Lower lobe of right lung (tissue), 2 donors: ENCODE measurements at regions not wholly inside any gene's neighbourhood (a gene's known extent, or its start where the extent isn't known, plus 50 kb on each side); places are given as distances from the start of the nearest gene placed in this dataset.

Experiments used
- ATAC-seq, 2 donors: fragments of 200-7000 bp; cut with Tn5 transposase; one replicate each; pipeline ENCODE4 v1.9.1; 2020 to 2022; ENCODE audit warnings: mild to moderate bottlenecking in 2 of 2, moderate library complexity in 2 of 2
- DNase-seq: peaks from one replicate; pipeline ENCODE4 v3.0.0-alpha.2; 2020
- H3K27ac ChIP-seq: fragments of 200-600 bp; one replicate; pipeline ENCODE4 v1.8.0; 2022
- H3K27me3 ChIP-seq: fragments of 200-600 bp; one replicate; pipeline ENCODE4 v1.8.0; 2022; ENCODE audit warnings: low read depth
- H3K36me3 ChIP-seq: fragments of 200-600 bp; one replicate; pipeline ENCODE4 v1.8.0; 2022; ENCODE audit warnings: mild to moderate bottlenecking
- H3K4me1 ChIP-seq: fragments of 200-600 bp; one replicate; pipeline ENCODE4 v1.8.0; 2022
- H3K4me3 ChIP-seq: fragments of 200-600 bp; one replicate; pipeline ENCODE4 v1.8.0; 2022; ENCODE audit warnings: mild to moderate bottlenecking
- H3K9me3 ChIP-seq: fragments of 200-600 bp; one replicate; pipeline ENCODE4 v1.8.0; 2022
- intact Hi-C: fragments of 100-400 bp; cut with DNase I; formaldehyde crosslinking; loops from one replicate; pipeline ENCODE4 v1.11.0; 2022
- TF ChIP-seq, protein P1 (sequence below): fragments of 200-600 bp; IDR thresholded peaks from one replicate; pipeline ENCODE4 v1.8.0; 2022; ENCODE audit warnings: antibody characterized with exemption, mild to moderate bottlenecking
- donor health status: DM: no; HTN: yes; CAD: no; lungs with severe emphysema.

DNA sequence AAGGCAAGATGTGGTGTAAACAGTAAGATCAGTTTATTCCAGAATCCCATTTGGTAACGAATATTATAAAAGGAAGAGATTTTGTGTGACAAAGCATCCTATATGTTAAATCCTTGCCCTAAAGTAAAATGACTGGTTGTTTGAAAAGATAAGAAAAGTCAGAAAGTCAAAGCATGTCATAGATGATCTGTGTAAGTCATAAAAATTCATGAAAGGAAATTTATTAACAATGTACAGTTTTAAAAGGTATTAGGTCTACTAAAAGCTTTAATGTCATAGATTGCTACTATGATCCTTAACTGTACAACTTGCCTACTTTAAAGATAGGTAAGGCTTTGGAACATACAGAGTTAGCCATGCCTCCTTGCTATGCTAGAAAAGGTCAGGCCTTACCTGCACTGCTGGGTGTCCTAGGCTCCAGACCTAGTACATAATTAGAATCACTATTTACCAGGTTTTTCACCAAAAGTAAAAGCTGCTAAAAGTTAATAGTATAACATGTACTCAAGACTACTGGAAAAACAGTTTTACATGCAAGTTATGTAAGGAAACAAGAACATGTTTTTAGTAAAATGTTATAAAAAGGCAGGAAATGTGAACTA is 1090.1 kb upstream of the ADGRB3 start:
- Histone ChIP-seq H3K36me3 (no peaks in the 10 kb centered on the region), H3K4me3 (no peak overlapping the region), H3K27me3 (no peaks in the 10 kb centered on the region), H3K4me1 (no peaks in the 10 kb centered on the region), H3K9me3 (peaks cover 8% of the 10 kb centered on the region), H3K27ac (no peak overlapping the region)
- TF ChIP-seq, protein P1, sequence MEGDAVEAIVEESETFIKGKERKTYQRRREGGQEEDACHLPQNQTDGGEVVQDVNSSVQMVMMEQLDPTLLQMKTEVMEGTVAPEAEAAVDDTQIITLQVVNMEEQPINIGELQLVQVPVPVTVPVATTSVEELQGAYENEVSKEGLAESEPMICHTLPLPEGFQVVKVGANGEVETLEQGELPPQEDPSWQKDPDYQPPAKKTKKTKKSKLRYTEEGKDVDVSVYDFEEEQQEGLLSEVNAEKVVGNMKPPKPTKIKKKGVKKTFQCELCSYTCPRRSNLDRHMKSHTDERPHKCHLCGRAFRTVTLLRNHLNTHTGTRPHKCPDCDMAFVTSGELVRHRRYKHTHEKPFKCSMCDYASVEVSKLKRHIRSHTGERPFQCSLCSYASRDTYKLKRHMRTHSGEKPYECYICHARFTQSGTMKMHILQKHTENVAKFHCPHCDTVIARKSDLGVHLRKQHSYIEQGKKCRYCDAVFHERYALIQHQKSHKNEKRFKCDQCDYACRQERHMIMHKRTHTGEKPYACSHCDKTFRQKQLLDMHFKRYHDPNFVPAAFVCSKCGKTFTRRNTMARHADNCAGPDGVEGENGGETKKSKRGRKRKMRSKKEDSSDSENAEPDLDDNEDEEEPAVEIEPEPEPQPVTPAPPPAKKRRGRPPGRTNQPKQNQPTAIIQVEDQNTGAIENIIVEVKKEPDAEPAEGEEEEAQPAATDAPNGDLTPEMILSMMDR = no peak
- DNase-seq (no peak), ATAC-seq (no peak)
- intact Hi-C loops = no loop called here

DNA sequence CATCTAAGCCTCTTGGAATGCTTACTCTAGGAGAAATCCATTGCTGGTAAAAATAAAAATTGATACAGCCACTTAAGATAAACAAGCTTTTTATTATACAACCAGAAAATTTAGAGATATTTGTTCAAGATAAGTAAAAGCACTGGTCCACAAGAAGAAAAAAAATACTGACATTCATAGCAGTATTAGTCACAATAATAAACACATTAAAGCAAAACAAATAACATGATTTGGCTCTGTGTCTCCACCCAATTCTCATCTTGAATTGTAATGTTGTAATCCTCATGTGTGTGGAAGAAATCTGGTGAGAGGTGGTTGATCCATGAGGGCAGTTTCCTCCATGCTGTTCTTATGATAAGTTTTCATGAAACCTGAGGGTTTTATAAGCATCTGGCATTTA is 1093.5 kb upstream of the ADGRB3 start:
- Histone ChIP-seq H3K4me1 (no peaks in the 10 kb centered on the region), H3K36me3 (no peaks in the 10 kb centered on the region), H3K9me3 (peaks cover 8% of the 10 kb centered on the region), H3K27ac (no peak overlapping the region), H3K4me3 (no peak overlapping the region), H3K27me3 (no peaks in the 10 kb centered on the region)
- TF ChIP-seq, protein P1 = no peak
- DNase-seq = no peak
- ATAC-seq = no peak
- intact Hi-C loops = no loop called here

DNA sequence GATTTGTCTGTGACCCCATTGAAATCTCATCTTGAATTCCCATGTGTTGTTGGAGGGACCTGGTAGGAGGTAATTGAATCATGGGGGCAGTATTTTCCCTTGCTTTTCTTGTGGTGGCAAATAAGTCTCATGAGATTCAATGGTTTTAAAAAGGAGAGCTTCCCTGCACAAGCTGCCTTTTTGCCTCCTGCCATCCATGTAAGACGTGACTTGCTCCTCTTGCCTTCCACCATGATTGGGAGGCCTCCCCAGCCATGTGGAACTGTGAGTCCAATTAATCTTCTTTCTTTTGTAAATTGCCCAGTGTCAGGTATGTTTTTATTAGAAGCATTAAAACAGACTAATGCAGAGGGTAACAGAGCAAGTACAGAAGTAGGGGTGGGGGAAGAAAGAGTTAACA is 1097.0 kb upstream of the ADGRB3 start:
- TF ChIP-seq, protein P1 = no peak
- ATAC-seq (no peak), DNase-seq (no peak)
- intact Hi-C loops = no loop called here
- Histone ChIP-seq H3K27ac (no peak overlapping the region), H3K4me1 (no peaks in the 10 kb centered on the region), H3K27me3 (no peaks in the 10 kb centered on the region), H3K4me3 (no peak overlapping the region), H3K9me3 (no peaks in the 10 kb centered on the region), H3K36me3 (no peaks in the 10 kb centered on the region)

DNA sequence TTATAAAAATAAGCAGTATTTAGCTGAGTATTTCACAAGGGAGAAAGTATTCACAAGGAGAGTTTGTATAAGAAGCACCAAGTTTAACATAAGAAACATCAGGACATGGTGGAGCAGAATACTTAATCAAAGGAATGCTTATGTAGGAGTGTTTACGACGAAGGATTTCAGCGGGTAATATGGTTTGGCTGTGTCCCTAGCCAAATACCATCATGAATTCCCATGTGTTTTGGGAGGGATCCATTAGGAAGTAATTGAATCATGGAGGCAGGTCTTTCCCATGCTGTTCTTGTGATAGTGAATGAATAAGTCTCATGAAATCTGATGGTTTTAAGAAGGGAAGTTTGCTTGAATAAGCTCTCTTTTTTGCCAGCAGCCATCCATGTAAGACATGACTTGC is 1099.1 kb upstream of the ADGRB3 start:
- Histone ChIP-seq H3K36me3 (no peaks in the 10 kb centered on the region), H3K4me1 (no peaks in the 10 kb centered on the region), H3K9me3 (no peaks in the 10 kb centered on the region), H3K4me3 (no peak overlapping the region), H3K27ac (no peak overlapping the region), H3K27me3 (no peaks in the 10 kb centered on the region)
- intact Hi-C loops = no loop called here
- TF ChIP-seq, protein P1 = no peak
- ATAC-seq (no peak), DNase-seq (no peak)

DNA sequence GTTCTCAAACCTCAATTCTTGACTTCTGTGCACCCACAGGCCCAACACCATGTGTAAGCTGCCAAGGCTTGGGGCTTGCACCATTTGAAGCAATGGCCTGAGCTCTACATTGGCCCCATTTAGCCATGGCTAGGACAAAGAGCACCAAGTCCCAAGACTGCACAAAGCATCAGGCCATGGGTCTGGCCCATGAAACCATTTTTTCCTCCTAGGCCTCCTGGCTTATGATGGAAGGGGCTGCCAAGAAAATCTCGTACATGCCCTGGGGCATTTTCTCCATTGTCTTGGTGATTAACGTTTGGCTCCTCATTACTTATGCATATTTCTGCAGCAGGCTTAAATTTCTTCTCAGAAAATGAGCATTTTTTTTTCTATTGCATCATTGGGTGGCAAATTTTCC is 1128.7 kb upstream of the ADGRB3 start:
- no peak for DNase-seq

More for the DNA sequence above, 1128.7 kb upstream of the ADGRB3 start:
- ATAC-seq = no peak
- intact Hi-C loops = no loop called here
- H3K9me3 ChIP-seq = no peaks in the 10 kb centered on the region
- no peak overlapping the region for H3K4me3 ChIP-seq
- TF ChIP-seq, protein P1 = no peak
- no peaks in the 10 kb centered on the region for H3K4me1 ChIP-seq
- H3K27ac ChIP-seq = no peak overlapping the region
- H3K27me3 ChIP-seq = no peaks in the 10 kb centered on the region
- no peaks in the 10 kb centered on the region for H3K36me3 ChIP-seq
